Left ventricle myocardium inferior (tissue), 1 donor: ENCODE measurements at regions not wholly inside any gene's neighbourhood (a gene's known extent, or its start where the extent isn't known, plus 50 kb on each side); places are given as distances from the start of the nearest gene placed in this dataset.

Source experiments
- DNase-seq: peaks from one replicate; pipeline ENCODE4 v3.0.0-alpha.2; 2020
- H3K27ac ChIP-seq: fragments of 200-600 bp; replicated peaks from 2 replicates; pipeline ENCODE4 v1.8.0; 2021
- H3K27me3 ChIP-seq: fragments of 200-600 bp; 2 replicates; pipeline ENCODE4 v1.8.0; 2021; ENCODE audit warnings: low read depth
- H3K36me3 ChIP-seq: fragments of 200-600 bp; 2 replicates; pipeline ENCODE4 v1.8.0; 2021
- H3K4me1 ChIP-seq: fragments of 200-600 bp; 2 replicates; pipeline ENCODE4 v1.8.0; 2021
- H3K4me3 ChIP-seq: fragments of 200-600 bp; 2 replicates; pipeline ENCODE4 v1.8.0; 2021; ENCODE audit warnings: mild to moderate bottlenecking, moderate library complexity
- H3K9me3 ChIP-seq: fragments of 200-600 bp; replicated peaks from 2 replicates; pipeline ENCODE4 v1.8.0; 2021
- intact Hi-C: fragments of 100-400 bp; cut with micrococcal nuclease; formaldehyde crosslinking; loops from one replicate; pipeline ENCODE4 v1.11.0; 2022
- TF ChIP-seq, protein P1 (sequence below): fragments of 200-600 bp; IDR thresholded peaks from 2 replicates; pipeline ENCODE4 v1.8.0; 2021; ENCODE audit warnings: antibody characterized with exemption, mild to moderate bottlenecking, borderline replicate concordance
- donor health status: DM: no; HTN: yes; CAD: no; lungs with severe emphysema.

DNA sequence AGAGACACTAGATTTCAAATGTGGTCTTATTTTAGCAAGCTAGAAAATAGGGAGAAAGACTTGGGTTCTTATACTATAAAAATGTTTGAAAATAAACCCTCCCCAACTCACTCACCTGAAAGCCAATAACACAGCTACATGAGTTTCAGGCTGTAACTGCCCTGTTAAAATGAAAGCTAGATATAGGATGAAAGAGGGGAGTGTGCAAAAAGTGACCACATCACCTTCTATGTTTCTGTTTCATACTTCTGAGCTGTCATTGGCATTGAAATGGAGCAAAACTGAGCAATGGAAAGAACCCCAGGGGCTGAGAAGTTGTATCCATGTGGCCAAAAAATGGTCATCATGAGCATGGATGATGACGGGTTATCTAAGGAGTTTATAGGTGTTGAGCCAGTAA, 148.1 kb upstream of the TENT5A start:
- H3K36me3 ChIP-seq, result no peaks in the 10 kb centered on the region
- TF ChIP-seq, protein P1, sequence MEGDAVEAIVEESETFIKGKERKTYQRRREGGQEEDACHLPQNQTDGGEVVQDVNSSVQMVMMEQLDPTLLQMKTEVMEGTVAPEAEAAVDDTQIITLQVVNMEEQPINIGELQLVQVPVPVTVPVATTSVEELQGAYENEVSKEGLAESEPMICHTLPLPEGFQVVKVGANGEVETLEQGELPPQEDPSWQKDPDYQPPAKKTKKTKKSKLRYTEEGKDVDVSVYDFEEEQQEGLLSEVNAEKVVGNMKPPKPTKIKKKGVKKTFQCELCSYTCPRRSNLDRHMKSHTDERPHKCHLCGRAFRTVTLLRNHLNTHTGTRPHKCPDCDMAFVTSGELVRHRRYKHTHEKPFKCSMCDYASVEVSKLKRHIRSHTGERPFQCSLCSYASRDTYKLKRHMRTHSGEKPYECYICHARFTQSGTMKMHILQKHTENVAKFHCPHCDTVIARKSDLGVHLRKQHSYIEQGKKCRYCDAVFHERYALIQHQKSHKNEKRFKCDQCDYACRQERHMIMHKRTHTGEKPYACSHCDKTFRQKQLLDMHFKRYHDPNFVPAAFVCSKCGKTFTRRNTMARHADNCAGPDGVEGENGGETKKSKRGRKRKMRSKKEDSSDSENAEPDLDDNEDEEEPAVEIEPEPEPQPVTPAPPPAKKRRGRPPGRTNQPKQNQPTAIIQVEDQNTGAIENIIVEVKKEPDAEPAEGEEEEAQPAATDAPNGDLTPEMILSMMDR, result no peak
- peak overlapping the region; percentile 77 for H3K27ac ChIP-seq
- H3K4me1 ChIP-seq, result peaks cover 49% of the 10 kb centered on the region
- DNase-seq, result no peak
- intact Hi-C loops, result no loop called here
- H3K9me3 ChIP-seq, result peaks cover 14% of the 10 kb centered on the region
- no peaks in the 10 kb centered on the region for H3K27me3 ChIP-seq
- H3K4me3 ChIP-seq, result no peak overlapping the region

DNA sequence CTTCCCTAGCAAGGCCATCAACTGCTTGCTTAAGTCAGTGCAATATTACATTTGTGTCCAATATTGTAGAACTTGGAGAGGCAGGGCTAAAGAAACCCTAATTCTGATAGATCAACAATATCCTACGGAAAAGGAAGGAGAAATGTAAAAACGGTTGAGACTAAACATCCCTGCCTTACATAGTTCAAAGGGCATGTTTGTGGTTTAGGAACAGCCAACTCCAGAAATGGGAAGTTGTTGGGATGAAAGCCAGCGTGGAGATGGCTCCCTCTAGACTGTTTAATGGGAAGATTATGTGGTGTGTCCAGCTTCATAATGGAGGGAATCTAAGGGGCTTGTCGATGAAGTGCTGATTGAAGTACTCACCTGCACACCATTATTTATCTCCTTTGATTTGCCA, 145.3 kb upstream of the TENT5A start:
- intact Hi-C loops, result no loop called here
- Histone ChIP-seq H3K27me3 (no peaks in the 10 kb centered on the region), H3K4me1 (peaks cover 77% of the 10 kb centered on the region), H3K9me3 (peaks cover 3% of the 10 kb centered on the region), H3K36me3 (no peaks in the 10 kb centered on the region), H3K27ac (no peak overlapping the region), H3K4me3 (no peak overlapping the region)
- TF ChIP-seq, protein P1, result no peak
- DNase-seq, result no peak

DNA sequence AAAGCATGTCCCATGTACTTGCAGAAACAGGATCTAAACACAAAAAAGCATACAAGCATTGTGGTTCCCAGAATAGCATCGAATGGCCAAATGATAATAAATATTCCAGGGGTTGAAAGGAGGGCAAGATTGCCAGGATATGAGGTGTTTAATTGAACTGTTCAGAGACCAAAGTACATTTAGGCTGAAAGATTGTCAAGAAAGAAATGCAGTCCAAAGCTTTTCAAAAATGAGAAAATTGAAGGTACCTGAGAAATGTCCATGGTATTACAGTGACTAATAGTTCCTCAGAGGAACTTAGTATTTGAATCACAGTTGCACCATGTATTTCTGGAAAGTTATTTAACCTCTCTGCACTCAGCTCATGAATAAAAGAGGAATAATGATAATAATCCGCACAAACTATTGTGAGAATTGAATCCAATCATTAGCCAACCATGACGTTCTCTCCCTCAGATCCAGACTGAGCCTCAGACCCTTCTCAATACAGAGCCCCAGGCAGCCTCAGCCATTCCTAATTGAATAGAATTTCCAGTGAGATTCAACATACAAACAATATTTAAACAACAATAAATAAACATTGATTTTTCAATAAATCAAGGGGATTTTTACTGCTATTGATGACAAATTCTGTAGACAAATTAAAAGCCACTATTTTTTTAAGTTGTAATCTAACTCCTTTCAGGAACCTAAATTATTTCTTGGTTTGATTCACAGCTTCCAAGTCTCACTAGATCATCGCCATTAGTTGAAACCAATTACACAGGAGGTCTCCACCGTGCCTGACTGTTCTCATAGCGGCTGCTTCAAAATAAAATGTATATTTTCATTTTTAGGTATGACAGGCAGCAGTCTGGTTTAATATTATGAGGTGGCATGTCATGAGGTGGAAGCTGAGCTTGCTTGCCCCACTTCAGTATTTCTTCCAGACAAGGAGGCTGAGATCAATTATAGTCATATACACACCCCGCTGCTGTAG, 144.3 kb upstream of the TENT5A start:
- H3K4me3 ChIP-seq, result no peak overlapping the region
- H3K36me3 ChIP-seq, result no peaks in the 10 kb centered on the region
- intact Hi-C loops, result no loop called here
- H3K27me3 ChIP-seq, result no peaks in the 10 kb centered on the region
- DNase-seq, result no peak
- peaks cover 81% of the 10 kb centered on the region for H3K4me1 ChIP-seq
- H3K9me3 ChIP-seq, result no peaks in the 10 kb centered on the region
- TF ChIP-seq, protein P1, result no peak
- H3K27ac ChIP-seq, result peak overlapping the region; percentile 91

DNA sequence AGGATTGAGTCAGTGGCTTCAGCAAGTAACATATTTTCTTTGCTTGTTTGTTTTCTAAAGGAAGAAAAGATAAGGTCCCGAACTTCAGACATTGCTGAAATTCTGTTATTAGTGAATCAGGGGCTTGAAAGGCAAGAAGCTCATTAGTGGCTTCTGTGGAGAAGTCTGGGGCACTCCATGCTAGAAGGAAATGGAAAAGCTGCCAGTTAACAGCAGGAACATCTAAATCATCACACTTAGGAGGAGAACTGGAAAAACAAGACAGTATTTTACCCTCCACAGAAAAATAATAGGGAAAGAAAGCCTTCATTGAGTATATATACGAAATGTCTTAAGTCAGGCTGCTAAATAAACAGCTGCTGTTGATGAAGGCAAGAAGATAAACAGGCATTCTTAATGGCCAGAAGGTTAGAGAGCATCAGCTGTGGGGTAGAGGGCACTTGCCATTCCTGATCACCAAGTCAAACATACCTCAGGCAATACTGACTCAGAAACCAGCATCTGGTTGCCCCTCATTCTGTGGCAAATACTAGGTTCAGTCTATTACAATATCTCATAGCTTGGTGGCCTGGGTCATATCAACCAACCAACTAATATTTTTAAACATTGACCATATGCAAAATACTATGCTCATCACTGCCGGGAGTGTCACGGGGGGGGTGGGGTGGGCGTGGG, 143.2 kb upstream of the TENT5A start:
- no peaks in the 10 kb centered on the region for H3K27me3 ChIP-seq
- intact Hi-C loops, result no loop called here
- H3K9me3 ChIP-seq, result no peaks in the 10 kb centered on the region
- peak overlapping the region; percentile 91 for H3K27ac ChIP-seq
- H3K4me1 ChIP-seq, result peaks cover 74% of the 10 kb centered on the region
- peak overlapping the region; percentile 46 for H3K4me3 ChIP-seq
- TF ChIP-seq, protein P1, result no peak
- H3K36me3 ChIP-seq, result no peaks in the 10 kb centered on the region
- DNase-seq, result no peak

DNA sequence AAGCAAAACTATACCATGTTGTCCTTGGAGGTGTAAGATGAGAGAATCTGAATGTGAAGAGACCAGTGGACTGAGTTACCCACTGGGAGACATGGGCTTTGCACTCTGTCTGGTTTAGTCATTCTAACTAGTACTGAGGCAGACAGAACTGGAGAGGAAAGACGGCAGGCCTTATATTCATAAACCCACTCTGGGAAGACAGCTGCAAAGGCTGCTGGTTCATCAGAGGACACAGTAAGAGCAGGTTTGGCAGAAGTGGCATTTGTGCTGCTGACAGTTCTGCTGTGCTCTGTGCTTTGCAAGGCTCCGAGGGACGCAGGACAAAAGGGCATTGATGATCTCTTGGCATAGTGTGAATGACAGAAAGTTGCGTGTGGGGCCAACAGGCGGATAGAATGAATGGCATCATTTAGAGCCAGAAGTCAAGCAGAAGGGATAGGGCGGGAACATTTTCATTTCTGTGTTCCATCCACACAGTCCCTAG, 142.3 kb upstream of the TENT5A start:
- Histone ChIP-seq H3K4me1 (peaks cover 67% of the 10 kb centered on the region), H3K9me3 (no peaks in the 10 kb centered on the region), H3K27ac (peak overlapping the region; percentile 91), H3K4me3 (peak overlapping the region; percentile 46), H3K36me3 (no peaks in the 10 kb centered on the region), H3K27me3 (no peaks in the 10 kb centered on the region)
- DNase-seq, result peak; percentile 68
- intact Hi-C loops, result no loop called here
- TF ChIP-seq, protein P1, result no peak
